ENCODE measurements at regions not wholly inside any gene's neighbourhood (a gene's known extent, or its start where the extent isn't known, plus 50 kb on each side); places are given as distances from the start of the nearest gene placed in this dataset.
"Not testable (repeated sequence)": the region's sequence is repeated elsewhere in the genome, so short reads cannot be mapped to it uniquely, and the experiment has no call there.

- DNase-seq (ENCODE audit: insufficient read length, low spot score), result no peak
- TF ChIP-seq POU2F2 (IDR thresholded peaks at IDR 0.05; ENCODE audit: low read depth, low read length) (no peak), PAX5 (IDR thresholded peaks at IDR 0.05; ENCODE audit: insufficient read depth, low read length, severe bottlenecking) (no peak), POLR2A (IDR thresholded peaks at IDR 0.05; ENCODE audit: low read depth, low read length) (no peak), SPI1 (IDR thresholded peaks at IDR 0.05; ENCODE audit: low read depth, low read length) (no peak), TAF1 (IDR thresholded peaks at IDR 0.05; ENCODE audit: low read depth, low read length) (no peak), POLR2AphosphoS5 (IDR thresholded peaks at IDR 0.05; ENCODE audit: low read depth, low read length) (no peak)
Measured at GRCh38 chr15:45873781-45874180, 239.0 kb downstream of the SQOR start.

DNA sequence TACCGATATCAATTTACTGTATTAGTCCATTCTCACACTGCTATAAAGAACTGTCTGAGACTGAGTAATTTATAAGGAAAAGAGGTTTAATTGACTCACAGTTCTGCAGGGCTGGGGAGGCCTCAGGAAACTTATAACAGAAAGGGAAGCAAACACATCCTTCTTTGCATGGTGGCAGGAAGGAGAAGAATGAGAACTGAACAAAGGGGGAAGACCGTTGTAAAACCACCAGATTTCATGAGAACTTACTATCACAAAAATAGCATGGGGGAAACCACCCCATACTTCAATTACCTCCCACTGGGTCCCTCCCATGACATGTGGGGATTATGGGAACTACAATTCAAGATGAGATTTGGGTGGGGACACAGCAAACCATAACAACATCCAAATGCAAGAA is 239.7 kb downstream of the SQOR start:
- DNase-seq (ENCODE audit: insufficient read length, low spot score); FAIRE-seq: not testable (repeated sequence)

More at GRCh38 chr15:45873781-45874180, 239.0 kb downstream of the SQOR start:
- no peak for FAIRE-seq

DNA sequence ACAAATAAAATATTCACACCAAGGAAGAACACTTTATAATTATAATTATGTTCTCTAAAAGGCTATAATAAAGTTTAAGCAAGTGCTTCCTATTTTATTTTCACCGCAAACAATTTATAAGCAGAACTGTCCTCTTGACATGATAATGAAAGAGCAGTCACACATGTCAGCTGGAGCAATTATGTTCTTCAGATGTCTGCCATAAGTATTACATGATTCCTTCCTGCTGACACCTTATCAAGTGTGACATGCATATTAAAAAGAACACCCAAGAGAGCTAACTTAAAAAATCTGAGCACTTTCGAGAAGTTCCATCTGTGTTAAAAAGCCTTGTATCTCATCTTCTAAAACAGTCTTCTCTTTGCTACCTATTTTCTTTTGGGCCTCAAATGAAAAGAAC is 249.5 kb downstream of the SQOR start:
- FAIRE-seq (no peak), DNase-seq (ENCODE audit: insufficient read length, low spot score) (no peak)
- TF ChIP-seq TAF1 (IDR thresholded peaks at IDR 0.05; ENCODE audit: low read depth, low read length) (no peak), PAX5 (IDR thresholded peaks at IDR 0.05; ENCODE audit: insufficient read depth, low read length, severe bottlenecking) (no peak), POLR2A (IDR thresholded peaks at IDR 0.05; ENCODE audit: low read depth, low read length) (no peak), POU2F2 (IDR thresholded peaks at IDR 0.05; ENCODE audit: low read depth, low read length) (no peak), POLR2AphosphoS5 (IDR thresholded peaks at IDR 0.05; ENCODE audit: low read depth, low read length) (no peak), SPI1 (IDR thresholded peaks at IDR 0.05; ENCODE audit: low read depth, low read length) (no peak)

- TF ChIP-seq PAX5 (IDR thresholded peaks at IDR 0.05; ENCODE audit: insufficient read depth, low read length, severe bottlenecking) (no peak), SPI1 (IDR thresholded peaks at IDR 0.05; ENCODE audit: low read depth, low read length) (no peak), POLR2AphosphoS5 (IDR thresholded peaks at IDR 0.05; ENCODE audit: low read depth, low read length) (no peak), POU2F2 (IDR thresholded peaks at IDR 0.05; ENCODE audit: low read depth, low read length) (no peak), TAF1 (IDR thresholded peaks at IDR 0.05; ENCODE audit: low read depth, low read length) (no peak), POLR2A (IDR thresholded peaks at IDR 0.05; ENCODE audit: low read depth, low read length) (no peak)
- no peak for DNase-seq (ENCODE audit: insufficient read length, low spot score)
- FAIRE-seq, result no peak
Measured at GRCh38 chr15:45884755-45885445, 250.1 kb downstream of the SQOR start.

- no peak for FAIRE-seq
- no peak for TF ChIP-seq POU2F2 (IDR thresholded peaks at IDR 0.05; ENCODE audit: low read depth, low read length)
- TF ChIP-seq TAF1 (IDR thresholded peaks at IDR 0.05; ENCODE audit: low read depth, low read length), result no peak
- TF ChIP-seq PAX5 (IDR thresholded peaks at IDR 0.05; ENCODE audit: insufficient read depth, low read length, severe bottlenecking), result no peak
- no peak for TF ChIP-seq SPI1 (IDR thresholded peaks at IDR 0.05; ENCODE audit: low read depth, low read length)
- no peak for TF ChIP-seq POLR2AphosphoS5 (IDR thresholded peaks at IDR 0.05; ENCODE audit: low read depth, low read length)
- no peak for TF ChIP-seq POLR2A (IDR thresholded peaks at IDR 0.05; ENCODE audit: low read depth, low read length)
- no peak for DNase-seq (ENCODE audit: insufficient read length, low spot score)
Measured at GRCh38 chr15:45885801-45886200, 251.0 kb downstream of the SQOR start.

- no peak for FAIRE-seq
- no peak for DNase-seq (ENCODE audit: insufficient read length, low spot score)
- no peak for TF ChIP-seq PAX5 (IDR thresholded peaks at IDR 0.05; ENCODE audit: insufficient read depth, low read length, severe bottlenecking)
- TF ChIP-seq POU2F2 (IDR thresholded peaks at IDR 0.05; ENCODE audit: low read depth, low read length), result no peak
- no peak for TF ChIP-seq POLR2A (IDR thresholded peaks at IDR 0.05; ENCODE audit: low read depth, low read length)
- TF ChIP-seq SPI1 (IDR thresholded peaks at IDR 0.05; ENCODE audit: low read depth, low read length), result no peak
- no peak for TF ChIP-seq POLR2AphosphoS5 (IDR thresholded peaks at IDR 0.05; ENCODE audit: low read depth, low read length)
- TF ChIP-seq TAF1 (IDR thresholded peaks at IDR 0.05; ENCODE audit: low read depth, low read length), result no peak
Measured at GRCh38 chr15:45891766-45892165, 256.9 kb downstream of the SQOR start.

- TF ChIP-seq POLR2A (IDR thresholded peaks at IDR 0.05; ENCODE audit: low read depth, low read length), result no peak
- TF ChIP-seq SPI1 (IDR thresholded peaks at IDR 0.05; ENCODE audit: low read depth, low read length), result no peak
- no peak for TF ChIP-seq POLR2AphosphoS5 (IDR thresholded peaks at IDR 0.05; ENCODE audit: low read depth, low read length)
- TF ChIP-seq POU2F2 (IDR thresholded peaks at IDR 0.05; ENCODE audit: low read depth, low read length), result no peak
- no peak for TF ChIP-seq TAF1 (IDR thresholded peaks at IDR 0.05; ENCODE audit: low read depth, low read length)
- TF ChIP-seq PAX5 (IDR thresholded peaks at IDR 0.05; ENCODE audit: insufficient read depth, low read length, severe bottlenecking), result no peak
- no peak for FAIRE-seq
- DNase-seq (ENCODE audit: insufficient read length, low spot score), result no peak
Measured at GRCh38 chr15:45892182-45892581, 257.4 kb downstream of the SQOR start.

DNA sequence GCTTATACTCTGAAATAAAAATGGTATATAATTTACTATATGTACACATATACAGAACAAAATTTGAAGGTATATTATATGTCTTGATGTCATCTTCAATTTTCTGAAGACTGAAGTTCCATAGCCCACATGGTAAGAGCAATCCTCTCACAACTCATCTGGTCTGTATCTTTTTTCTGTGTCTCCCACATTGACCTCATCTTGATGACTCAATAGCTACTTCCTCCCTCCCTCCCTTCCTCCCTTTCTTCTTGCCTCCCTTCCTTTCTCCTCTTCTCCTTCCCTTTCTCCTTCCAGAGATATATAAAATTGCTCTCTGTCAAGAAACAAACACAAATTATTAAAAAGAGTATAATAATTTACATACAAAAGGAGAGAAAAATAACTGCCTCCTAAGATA is 268.5 kb downstream of the SQOR start:
- TF ChIP-seq TAF1 (IDR thresholded peaks at IDR 0.05; ENCODE audit: low read depth, low read length), result no peak
- no peak for TF ChIP-seq POLR2AphosphoS5 (IDR thresholded peaks at IDR 0.05; ENCODE audit: low read depth, low read length)
- TF ChIP-seq POU2F2 (IDR thresholded peaks at IDR 0.05; ENCODE audit: low read depth, low read length), result no peak
- TF ChIP-seq PAX5 (IDR thresholded peaks at IDR 0.05; ENCODE audit: insufficient read depth, low read length, severe bottlenecking), result no peak
- no peak for TF ChIP-seq SPI1 (IDR thresholded peaks at IDR 0.05; ENCODE audit: low read depth, low read length)
- no peak for TF ChIP-seq POLR2A (IDR thresholded peaks at IDR 0.05; ENCODE audit: low read depth, low read length)
- FAIRE-seq (no peak), DNase-seq (ENCODE audit: insufficient read length, low spot score) (no peak)

DNA sequence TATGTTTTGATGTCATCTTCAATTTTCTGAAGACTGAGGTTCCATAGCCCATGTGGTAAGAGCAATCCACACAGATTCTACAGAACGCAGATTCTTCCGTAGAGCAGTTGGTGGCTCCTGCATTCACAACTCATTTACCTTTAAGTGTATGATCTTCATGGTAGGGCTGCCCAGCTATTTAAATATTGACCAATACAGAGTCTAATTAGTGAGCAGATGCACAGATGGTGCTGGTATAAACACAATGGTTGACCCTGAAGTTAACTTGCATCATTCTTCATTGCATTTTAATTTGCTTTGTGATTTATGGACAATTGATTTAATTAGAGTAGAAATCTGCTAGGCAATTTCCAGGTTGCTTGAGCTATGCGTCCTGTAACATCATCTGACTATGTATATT is 269.2 kb downstream of the SQOR start:
- no peak for FAIRE-seq
- TF ChIP-seq PAX5 (IDR thresholded peaks at IDR 0.05; ENCODE audit: insufficient read depth, low read length, severe bottlenecking), result no peak
- no peak for TF ChIP-seq SPI1 (IDR thresholded peaks at IDR 0.05; ENCODE audit: low read depth, low read length)
- TF ChIP-seq POU2F2 (IDR thresholded peaks at IDR 0.05; ENCODE audit: low read depth, low read length), result no peak
- TF ChIP-seq POLR2A (IDR thresholded peaks at IDR 0.05; ENCODE audit: low read depth, low read length), result no peak
- no peak for TF ChIP-seq POLR2AphosphoS5 (IDR thresholded peaks at IDR 0.05; ENCODE audit: low read depth, low read length)
- no peak for TF ChIP-seq TAF1 (IDR thresholded peaks at IDR 0.05; ENCODE audit: low read depth, low read length)
- no peak for DNase-seq (ENCODE audit: insufficient read length, low spot score)

DNA sequence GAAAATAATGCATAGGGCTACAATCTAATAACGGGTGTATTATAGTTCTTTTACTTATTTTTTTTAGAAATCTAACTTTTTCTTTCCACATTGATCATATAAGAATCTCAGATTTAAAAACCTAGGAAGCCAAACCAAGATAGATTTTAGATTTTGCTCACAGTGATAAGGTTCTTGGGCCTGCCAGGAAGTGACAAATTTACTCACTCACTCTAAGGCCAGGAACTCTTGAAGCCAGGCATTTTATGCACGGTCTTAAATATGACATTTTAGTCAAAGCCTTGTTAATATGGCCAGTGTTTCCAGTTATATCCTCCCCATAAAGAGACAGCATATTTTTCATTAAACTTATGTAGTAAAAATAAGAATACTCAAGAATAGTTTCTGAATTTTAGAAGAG is 271.4 kb downstream of the SQOR start:
- no peak for FAIRE-seq
- no peak for DNase-seq (ENCODE audit: insufficient read length, low spot score)
- TF ChIP-seq POU2F2 (IDR thresholded peaks at IDR 0.05; ENCODE audit: low read depth, low read length) (no peak), TAF1 (IDR thresholded peaks at IDR 0.05; ENCODE audit: low read depth, low read length) (no peak), POLR2A (IDR thresholded peaks at IDR 0.05; ENCODE audit: low read depth, low read length) (no peak), SPI1 (IDR thresholded peaks at IDR 0.05; ENCODE audit: low read depth, low read length) (no peak), PAX5 (IDR thresholded peaks at IDR 0.05; ENCODE audit: insufficient read depth, low read length, severe bottlenecking) (no peak), POLR2AphosphoS5 (IDR thresholded peaks at IDR 0.05; ENCODE audit: low read depth, low read length) (no peak)
